ENCODE measurements at regions not wholly inside any gene's neighbourhood (a gene's known extent, or its start where the extent isn't known, plus 50 kb on each side); places are given as distances from the start of the nearest gene placed in this dataset.

- TF ChIP-seq, protein P1, sequence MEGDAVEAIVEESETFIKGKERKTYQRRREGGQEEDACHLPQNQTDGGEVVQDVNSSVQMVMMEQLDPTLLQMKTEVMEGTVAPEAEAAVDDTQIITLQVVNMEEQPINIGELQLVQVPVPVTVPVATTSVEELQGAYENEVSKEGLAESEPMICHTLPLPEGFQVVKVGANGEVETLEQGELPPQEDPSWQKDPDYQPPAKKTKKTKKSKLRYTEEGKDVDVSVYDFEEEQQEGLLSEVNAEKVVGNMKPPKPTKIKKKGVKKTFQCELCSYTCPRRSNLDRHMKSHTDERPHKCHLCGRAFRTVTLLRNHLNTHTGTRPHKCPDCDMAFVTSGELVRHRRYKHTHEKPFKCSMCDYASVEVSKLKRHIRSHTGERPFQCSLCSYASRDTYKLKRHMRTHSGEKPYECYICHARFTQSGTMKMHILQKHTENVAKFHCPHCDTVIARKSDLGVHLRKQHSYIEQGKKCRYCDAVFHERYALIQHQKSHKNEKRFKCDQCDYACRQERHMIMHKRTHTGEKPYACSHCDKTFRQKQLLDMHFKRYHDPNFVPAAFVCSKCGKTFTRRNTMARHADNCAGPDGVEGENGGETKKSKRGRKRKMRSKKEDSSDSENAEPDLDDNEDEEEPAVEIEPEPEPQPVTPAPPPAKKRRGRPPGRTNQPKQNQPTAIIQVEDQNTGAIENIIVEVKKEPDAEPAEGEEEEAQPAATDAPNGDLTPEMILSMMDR (IDR thresholded peaks at IDR 0.05; ENCODE audit: low read depth, low read length): no peak
- no peak for DNase-seq (ENCODE audit: extremely low read depth, low read depth)
Observed at GRCh38 chr13:57784633-57785032, 153.1 kb downstream of the PCDH17 start.

- TF ChIP-seq, protein P1 (IDR thresholded peaks at IDR 0.05; ENCODE audit: low read depth, low read length): no peak
- no peak for DNase-seq (ENCODE audit: extremely low read depth, low read depth)
Observed at GRCh38 chr13:57787058-57787791, 155.7 kb downstream of the PCDH17 start.

DNA sequence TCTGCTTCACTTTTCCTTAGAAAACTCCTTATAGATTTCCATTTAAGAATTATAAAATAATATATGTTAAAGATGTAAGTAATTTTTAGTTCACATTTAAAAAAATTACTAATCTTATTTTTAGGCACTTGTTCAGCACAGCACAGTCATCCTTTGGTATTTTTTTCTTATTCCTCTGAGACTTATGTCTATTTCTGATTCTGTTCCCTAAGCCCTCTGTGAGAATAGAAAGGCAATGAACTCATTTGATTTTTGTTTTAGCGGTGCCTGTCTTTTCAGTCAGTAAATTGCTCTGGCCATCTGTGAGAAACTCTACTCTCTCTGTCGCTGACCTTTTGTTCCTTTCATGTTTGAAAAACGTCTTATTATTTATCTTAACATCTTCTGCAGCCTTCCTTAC is 168.1 kb downstream of the PCDH17 start:
- TF ChIP-seq, protein P1 (IDR thresholded peaks at IDR 0.05; ENCODE audit: low read depth, low read length): no peak

GRCh38 chr13:57813651-57814050 is 182.1 kb downstream of the PCDH17 start:
- DNase-seq (ENCODE audit: extremely low read depth, low read depth): no peak
- TF ChIP-seq, protein P1 (IDR thresholded peaks at IDR 0.05; ENCODE audit: low read depth, low read length): no peak

More for the DNA sequence above, 168.1 kb downstream of the PCDH17 start:
- DNase-seq (ENCODE audit: extremely low read depth, low read depth): no peak

- TF ChIP-seq, protein P1 (IDR thresholded peaks at IDR 0.05; ENCODE audit: low read depth, low read length): no peak
- no peak for DNase-seq (ENCODE audit: extremely low read depth, low read depth)
Observed at GRCh38 chr13:57815600-57815999, 184.1 kb downstream of the PCDH17 start.

DNA sequence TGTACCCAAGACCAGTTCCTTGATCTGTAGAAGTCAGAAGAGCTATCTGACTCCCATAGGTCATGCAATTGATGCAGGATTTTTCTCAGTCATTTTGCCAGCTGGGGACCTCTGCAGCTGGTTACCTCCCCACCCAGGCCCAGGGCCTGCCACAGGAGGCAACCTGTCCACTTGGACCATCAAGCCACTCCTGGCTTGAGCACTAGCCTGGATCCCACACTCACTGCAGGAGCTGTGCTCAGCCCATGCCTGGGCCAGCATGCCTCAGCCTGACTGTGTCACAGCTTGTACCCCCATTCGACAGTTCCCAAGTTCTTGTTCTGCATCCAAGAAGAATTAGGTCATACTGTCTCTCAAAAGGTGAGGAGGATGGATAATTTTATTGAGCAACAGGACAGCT is 189.4 kb downstream of the PCDH17 start:
- TF ChIP-seq, protein P1 (IDR thresholded peaks at IDR 0.05; ENCODE audit: low read depth, low read length): no peak

DNA sequence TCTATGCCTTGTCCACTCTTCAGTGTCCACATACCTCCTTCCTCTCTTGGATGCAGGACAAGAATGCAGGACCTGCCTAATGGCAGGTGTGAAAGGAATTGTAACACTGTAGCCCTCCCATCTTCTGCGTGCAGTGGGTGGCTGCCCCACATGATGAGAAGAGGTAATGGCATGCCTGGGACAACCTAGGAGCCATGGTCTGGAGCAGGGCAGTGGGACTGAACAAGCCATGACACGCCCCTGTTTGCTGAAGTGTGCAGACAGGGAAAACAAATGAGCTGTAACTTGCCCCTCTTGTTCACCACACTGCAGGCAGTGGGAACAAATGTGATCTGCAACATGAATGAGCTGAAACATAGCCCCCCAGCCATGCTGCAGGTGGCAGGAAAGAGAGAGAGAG is 192.2 kb downstream of the PCDH17 start:
- TF ChIP-seq, protein P1 (IDR thresholded peaks at IDR 0.05; ENCODE audit: low read depth, low read length): no peak
- no peak for DNase-seq (ENCODE audit: extremely low read depth, low read depth)

More for the DNA sequence above, 189.4 kb downstream of the PCDH17 start:
- no peak for DNase-seq (ENCODE audit: extremely low read depth, low read depth)

Data from AG09319 (cell line).